ENCODE measurements at regions not wholly inside any gene's neighbourhood (a gene's known extent, or its start where the extent isn't known, plus 50 kb on each side); places are given as distances from the start of the nearest gene placed in this dataset.

- H3K27ac ChIP-seq (ENCODE audit: low read length): no peak overlapping the region
- H3K27me3 ChIP-seq (ENCODE audit: insufficient read depth, low read depth, low read length): no peaks in the 10 kb centered on the region
- no peak overlapping the region for H2AFZ ChIP-seq (ENCODE audit: low read depth, low read length)
- H4K20me1 ChIP-seq (ENCODE audit: insufficient read depth): no peaks in the 10 kb centered on the region
- TF ChIP-seq RAD21 (conservative IDR thresholded peaks at IDR 0.05) (no peak), EP300 (conservative IDR thresholded peaks at IDR 0.05; ENCODE audit: poor library complexity, severe bottlenecking) (no peak), TAF1 (IDR thresholded peaks at IDR 0.05; ENCODE audit: low read depth) (no peak), CTCF (IDR thresholded peaks at IDR 0.05; ENCODE audit: poor library complexity, severe bottlenecking) (no peak), REST (IDR thresholded peaks at IDR 0.05; ENCODE audit: borderline replicate concordance) (no peak), POLR2AphosphoS5 (IDR thresholded peaks at IDR 0.05) (no peak), EZH2 (IDR thresholded peaks at IDR 0.05; ENCODE audit: borderline replicate concordance, insufficient read depth, low read length, poor library complexity, severe bottlenecking) (no peak), MXI1 (conservative IDR thresholded peaks at IDR 0.05; ENCODE audit: poor library complexity, severe bottlenecking) (no peak), SMC3 (conservative IDR thresholded peaks at IDR 0.05; ENCODE audit: poor library complexity) (no peak)
- no peaks in the 10 kb centered on the region for H3K36me3 ChIP-seq (ENCODE audit: insufficient read depth, low read length)
- H3K79me2 ChIP-seq (replicated peaks; ENCODE audit: insufficient read depth, low read length): no peaks in the 10 kb centered on the region
- H3F3A ChIP-seq (ENCODE audit: insufficient read depth, low read length, poor library complexity, severe bottlenecking): peaks cover 2% of the 10 kb centered on the region
- no peak overlapping the region for H3K9ac ChIP-seq (ENCODE audit: low read length)
- no peaks in the 10 kb centered on the region for H3K9me3 ChIP-seq (ENCODE audit: low read length)
- H3K4me3 ChIP-seq (ENCODE audit: low read length): no peak overlapping the region
- no peaks in the 10 kb centered on the region for H3K9me2 ChIP-seq (ENCODE audit: insufficient read depth, low read length)
- no peak overlapping the region for H3K4me2 ChIP-seq (ENCODE audit: low read length)
These were observed 219.7 kb upstream of the SDK2 start for GRCh38 chr17:73863761-73864535.

GRCh38 chr17:73865831-73866230 is 221.6 kb upstream of the SDK2 start:
- Histone ChIP-seq H3K36me3 (ENCODE audit: insufficient read depth, low read length) (no peaks in the 10 kb centered on the region), H3K9me2 (ENCODE audit: insufficient read depth, low read length) (no peaks in the 10 kb centered on the region), H3K9me3 (ENCODE audit: low read length) (no peaks in the 10 kb centered on the region), H4K20me1 (ENCODE audit: insufficient read depth) (no peaks in the 10 kb centered on the region), H3K4me2 (ENCODE audit: low read length) (no peak overlapping the region), H2AFZ (ENCODE audit: low read depth, low read length) (no peak overlapping the region), H3K27ac (ENCODE audit: low read length) (no peak overlapping the region), H3K9ac (ENCODE audit: low read length) (no peak overlapping the region), H3K4me3 (ENCODE audit: low read length) (no peak overlapping the region), H3F3A (ENCODE audit: insufficient read depth, low read length, poor library complexity, severe bottlenecking) (peaks cover 8% of the 10 kb centered on the region), H3K79me2 (replicated peaks; ENCODE audit: insufficient read depth, low read length) (no peaks in the 10 kb centered on the region), H3K27me3 (ENCODE audit: insufficient read depth, low read depth, low read length) (no peaks in the 10 kb centered on the region)
- no peak for TF ChIP-seq EP300 (conservative IDR thresholded peaks at IDR 0.05; ENCODE audit: poor library complexity, severe bottlenecking)
- TF ChIP-seq SMC3 (conservative IDR thresholded peaks at IDR 0.05; ENCODE audit: poor library complexity): no peak

All from neural cell (in vitro differentiated cells).